ENCODE measurements at regions not wholly inside any gene's neighbourhood (a gene's known extent, or its start where the extent isn't known, plus 50 kb on each side); places are given as distances from the start of the nearest gene placed in this dataset.

DNA sequence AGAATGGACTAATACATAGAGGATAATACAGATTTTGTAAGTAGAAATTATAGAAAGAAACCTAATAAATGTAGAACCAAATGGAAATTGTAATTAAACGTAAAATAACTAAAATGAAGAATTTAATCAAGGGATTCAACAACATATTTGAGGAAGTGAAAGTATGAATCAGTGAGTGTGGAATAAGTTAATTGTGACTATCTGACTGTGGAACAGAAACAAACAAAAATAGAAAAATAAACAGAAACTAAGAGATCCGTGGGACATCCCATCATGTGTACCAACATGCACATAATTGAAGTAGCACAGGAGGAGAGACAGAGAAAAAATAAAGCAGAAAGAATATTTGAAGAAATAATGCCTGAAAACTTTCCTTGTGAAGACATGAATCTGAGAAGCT lies 208.6 kb upstream of the TACR3 start:
- Histone ChIP-seq H3K36me3 (no peaks in the 10 kb centered on the region), H3K27me3 (no peaks in the 10 kb centered on the region), H3K9me3 (no peaks in the 10 kb centered on the region), H3K27ac (no peak overlapping the region), H3K4me3 (no peak overlapping the region), H3K4me1 (ENCODE audit: insufficient read depth) (no peaks in the 10 kb centered on the region)
- DNase-seq, result no peak
- intact Hi-C loops (cut with DNase I), result no loop called here
- WGBS, 3 donors, result 49 to 61% (median 58%) methylated on average over 2 of the region's 2 CpGs
- TF ChIP-seq, protein P1, sequence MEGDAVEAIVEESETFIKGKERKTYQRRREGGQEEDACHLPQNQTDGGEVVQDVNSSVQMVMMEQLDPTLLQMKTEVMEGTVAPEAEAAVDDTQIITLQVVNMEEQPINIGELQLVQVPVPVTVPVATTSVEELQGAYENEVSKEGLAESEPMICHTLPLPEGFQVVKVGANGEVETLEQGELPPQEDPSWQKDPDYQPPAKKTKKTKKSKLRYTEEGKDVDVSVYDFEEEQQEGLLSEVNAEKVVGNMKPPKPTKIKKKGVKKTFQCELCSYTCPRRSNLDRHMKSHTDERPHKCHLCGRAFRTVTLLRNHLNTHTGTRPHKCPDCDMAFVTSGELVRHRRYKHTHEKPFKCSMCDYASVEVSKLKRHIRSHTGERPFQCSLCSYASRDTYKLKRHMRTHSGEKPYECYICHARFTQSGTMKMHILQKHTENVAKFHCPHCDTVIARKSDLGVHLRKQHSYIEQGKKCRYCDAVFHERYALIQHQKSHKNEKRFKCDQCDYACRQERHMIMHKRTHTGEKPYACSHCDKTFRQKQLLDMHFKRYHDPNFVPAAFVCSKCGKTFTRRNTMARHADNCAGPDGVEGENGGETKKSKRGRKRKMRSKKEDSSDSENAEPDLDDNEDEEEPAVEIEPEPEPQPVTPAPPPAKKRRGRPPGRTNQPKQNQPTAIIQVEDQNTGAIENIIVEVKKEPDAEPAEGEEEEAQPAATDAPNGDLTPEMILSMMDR (IDR thresholded peaks at IDR 0.05), result no peak
- TF ChIP-seq POLR2A (IDR thresholded peaks at IDR 0.05), result no peak
- TF ChIP-seq EP300 (IDR thresholded peaks at IDR 0.05), result no peak

- H3K27ac ChIP-seq, result no peak overlapping the region
- no peaks in the 10 kb centered on the region for H3K27me3 ChIP-seq
- H3K9me3 ChIP-seq, result no peaks in the 10 kb centered on the region
- no peak for DNase-seq
- H3K4me1 ChIP-seq (ENCODE audit: insufficient read depth), result no peaks in the 10 kb centered on the region
- intact Hi-C loops (cut with DNase I), result no loop called here
- TF ChIP-seq EP300 (IDR thresholded peaks at IDR 0.05) (no peak), POLR2A (IDR thresholded peaks at IDR 0.05) (no peak)
- TF ChIP-seq, protein P1 (IDR thresholded peaks at IDR 0.05), result no peak
- WGBS, 3 donors, result 42 to 56% (median 43%) methylated on average over 2 of the region's 2 CpGs
- H3K4me3 ChIP-seq, result no peak overlapping the region
- H3K36me3 ChIP-seq, result no peaks in the 10 kb centered on the region
Measured at GRCh38 chr4:103923551-103923950, 203.8 kb upstream of the TACR3 start.

- Histone ChIP-seq H3K4me1 (ENCODE audit: insufficient read depth) (no peaks in the 10 kb centered on the region), H3K27me3 (no peaks in the 10 kb centered on the region), H3K4me3 (no peak overlapping the region), H3K27ac (no peak overlapping the region), H3K9me3 (no peaks in the 10 kb centered on the region), H3K36me3 (no peaks in the 10 kb centered on the region)
- TF ChIP-seq EP300 (IDR thresholded peaks at IDR 0.05) (no peak), POLR2A (IDR thresholded peaks at IDR 0.05) (no peak)
- TF ChIP-seq, protein P1 (IDR thresholded peaks at IDR 0.05), result no peak
- intact Hi-C loops (cut with DNase I), result no loop called here
- DNase-seq, result no peak
- WGBS, 3 donors, result 74 to 81% (median 81%) methylated on average over 1 of the region's 1 CpG
Measured at GRCh38 chr4:103918214-103918613, 198.4 kb upstream of the TACR3 start.

GRCh38 chr4:103915224-103915869 lies 195.6 kb upstream of the TACR3 start:
- Histone ChIP-seq H3K4me3 (no peak overlapping the region), H3K9me3 (no peaks in the 10 kb centered on the region), H3K27ac (no peak overlapping the region), H3K4me1 (ENCODE audit: insufficient read depth) (no peaks in the 10 kb centered on the region), H3K36me3 (no peaks in the 10 kb centered on the region), H3K27me3 (no peaks in the 10 kb centered on the region)
- DNase-seq, result no peak
- 30 to 39% (median 32%) methylated on average over 3 of the region's 3 CpGs for WGBS, 3 donors
- TF ChIP-seq EP300 (IDR thresholded peaks at IDR 0.05) (no peak), POLR2A (IDR thresholded peaks at IDR 0.05) (no peak)
- TF ChIP-seq, protein P1 (IDR thresholded peaks at IDR 0.05), result no peak
- intact Hi-C loops (cut with DNase I), result no loop called here

Data from ovary (tissue), 7 donors.